ENCODE measurements at regions not wholly inside any gene's neighbourhood (a gene's known extent, or its start where the extent isn't known, plus 50 kb on each side); places are given as distances from the start of the nearest gene placed in this dataset.

GRCh38 chr2:67204349-67204748 lies 192.8 kb upstream of the ETAA1 start:
- Histone ChIP-seq H3K4me3 (no peak overlapping the region), H3K27ac (no peak overlapping the region), H3K9me3 (no peaks in the 10 kb centered on the region), H3K4me1 (no peaks in the 10 kb centered on the region), H3K36me3 (no peaks in the 10 kb centered on the region), H3K27me3 (no peaks in the 10 kb centered on the region)
- no peak for DNase-seq (ENCODE audit: low spot score in 2 of 2)
- TF ChIP-seq POLR2AphosphoS5 (IDR thresholded peaks at IDR 0.05) (no peak), EP300 (IDR thresholded peaks at IDR 0.05) (no peak), CTCF (IDR thresholded peaks at IDR 0.05) (no peak), POLR2A (IDR thresholded peaks at IDR 0.05) (no peak)
- 97% methylated on average over 1 of the region's 1 CpG for WGBS

GRCh38 chr2:67208887-67209500 lies 188.1 kb upstream of the ETAA1 start:
- Histone ChIP-seq H3K4me3 (no peak overlapping the region), H3K9me3 (no peaks in the 10 kb centered on the region), H3K36me3 (no peaks in the 10 kb centered on the region), H3K27ac (no peak overlapping the region), H3K27me3 (peaks cover 4% of the 10 kb centered on the region), H3K4me1 (no peaks in the 10 kb centered on the region)
- 74% methylated on average over 3 of the region's 3 CpGs for WGBS
- DNase-seq (ENCODE audit: low spot score in 2 of 2), result no peak
- TF ChIP-seq EP300 (IDR thresholded peaks at IDR 0.05), result no peak
- no peak for TF ChIP-seq POLR2AphosphoS5 (IDR thresholded peaks at IDR 0.05)
- TF ChIP-seq POLR2A (IDR thresholded peaks at IDR 0.05), result no peak

- Histone ChIP-seq H3K36me3 (no peaks in the 10 kb centered on the region), H3K4me1 (no peaks in the 10 kb centered on the region), H3K27me3 (peaks cover 4% of the 10 kb centered on the region), H3K4me3 (no peak overlapping the region), H3K9me3 (no peaks in the 10 kb centered on the region), H3K27ac (no peak overlapping the region)
- DNase-seq (ENCODE audit: low spot score in 2 of 2), result no peak
- TF ChIP-seq POLR2AphosphoS5 (IDR thresholded peaks at IDR 0.05), result no peak
- 73% methylated on average over 4 of the region's 4 CpGs for WGBS
Observed at GRCh38 chr2:67210430-67210829, 186.7 kb upstream of the ETAA1 start.

- H3K27me3 ChIP-seq, result peaks cover 4% of the 10 kb centered on the region
- no peaks in the 10 kb centered on the region for H3K9me3 ChIP-seq
- no peak overlapping the region for H3K27ac ChIP-seq
- WGBS, result 78% methylated on average over 1 of the region's 1 CpG
- DNase-seq (ENCODE audit: low spot score in 2 of 2), result no peak
- TF ChIP-seq POLR2AphosphoS5 (IDR thresholded peaks at IDR 0.05) (no peak), POLR2A (IDR thresholded peaks at IDR 0.05) (no peak), CTCF (IDR thresholded peaks at IDR 0.05) (no peak), EP300 (IDR thresholded peaks at IDR 0.05) (no peak)
- no peak overlapping the region for H3K4me3 ChIP-seq
- no peaks in the 10 kb centered on the region for H3K36me3 ChIP-seq
- H3K4me1 ChIP-seq, result no peaks in the 10 kb centered on the region
Observed at GRCh38 chr2:67212203-67212602, 184.9 kb upstream of the ETAA1 start.

- H3K4me1 ChIP-seq, result no peaks in the 10 kb centered on the region
- WGBS, result 78% methylated on average over 8 of the region's 8 CpGs
- peaks cover 4% of the 10 kb centered on the region for H3K27me3 ChIP-seq
- no peaks in the 10 kb centered on the region for H3K9me3 ChIP-seq
- no peak for DNase-seq (ENCODE audit: low spot score in 2 of 2)
- no peak overlapping the region for H3K27ac ChIP-seq
- no peak for TF ChIP-seq CTCF (IDR thresholded peaks at IDR 0.05)
- H3K4me3 ChIP-seq, result no peak overlapping the region
- H3K36me3 ChIP-seq, result no peaks in the 10 kb centered on the region
Observed at GRCh38 chr2:67213270-67213670, 183.9 kb upstream of the ETAA1 start.

GRCh38 chr2:67213677-67214402 lies 183.3 kb upstream of the ETAA1 start:
- 95% methylated on average over 2 of the region's 2 CpGs for WGBS
- H3K4me1 ChIP-seq, result no peaks in the 10 kb centered on the region
- no peaks in the 10 kb centered on the region for H3K9me3 ChIP-seq
- no peaks in the 10 kb centered on the region for H3K36me3 ChIP-seq
- TF ChIP-seq POLR2AphosphoS5 (IDR thresholded peaks at IDR 0.05), result no peak
- no peak for TF ChIP-seq POLR2A (IDR thresholded peaks at IDR 0.05)
- TF ChIP-seq EP300 (IDR thresholded peaks at IDR 0.05), result no peak
- TF ChIP-seq CTCF (IDR thresholded peaks at IDR 0.05), result no peak
- no peak for DNase-seq (ENCODE audit: low spot score in 2 of 2)
- no peak overlapping the region for H3K4me3 ChIP-seq
- H3K27me3 ChIP-seq, result peaks cover 4% of the 10 kb centered on the region
- no peak overlapping the region for H3K27ac ChIP-seq
